ENCODE measurements at regions not wholly inside any gene's neighbourhood (a gene's known extent, or its start where the extent isn't known, plus 50 kb on each side); places are given as distances from the start of the nearest gene placed in this dataset.

- TF ChIP-seq CTBP2 (IDR thresholded peaks at IDR 0.05; ENCODE audit: borderline replicate concordance, insufficient read depth, insufficient read length, low read length) (no peak), CEBPB (IDR thresholded peaks at IDR 0.05; ENCODE audit: low read depth, low read length) (no peak), E2F6 (IDR thresholded peaks at IDR 0.05) (no peak), SUZ12 (IDR thresholded peaks at IDR 0.05; ENCODE audit: low read length) (no peak)
Measured at GRCh38 chr12:127078577-127079350, 1188.2 kb upstream of the TMEM132C start (continued).
